SU-DHL-6 (cell line): ENCODE measurements at regions not wholly inside any gene's neighbourhood (a gene's known extent, or its start where the extent isn't known, plus 50 kb on each side); places are given as distances from the start of the nearest gene placed in this dataset.

ENCODE experiments used
- H2AFZ ChIP-seq: fragments of 200-600 bp; sonication (generic); 2 replicates; pipeline ENCODE4 v1.6.1; 2014; ENCODE audit warnings: low read depth, mild to moderate bottlenecking, moderate library complexity, mixed read lengths, antibody characterized with exemption, low read length; ENCODE audit not compliant: severe bottlenecking
- H3F3A ChIP-seq: fragments of 200-600 bp; shearing (Covaris generic); 2 replicates; pipeline ENCODE4 v1.6.0; 2016; ENCODE audit warnings: antibody characterized with exemption, mild to moderate bottlenecking; ENCODE audit not compliant: insufficient read depth
- H3K27ac ChIP-seq: fragments of 200-600 bp; sonication (generic); 2 replicates; pipeline ENCODE4 v1.5.1; 2016; ENCODE audit warnings: low read depth, mild to moderate bottlenecking, low read length, moderate library complexity, mixed read lengths
- H3K27me3 ChIP-seq: fragments of 200-600 bp; sonication (generic), shearing (Covaris generic); 2 replicates; pipeline ENCODE4 v1.6.0; 2014; ENCODE audit warnings: mild to moderate bottlenecking, low read length
- H3K36me3 ChIP-seq: fragments of 200-600 bp; sonication (generic); 2 replicates; pipeline ENCODE4 v1.6.1; 2014; ENCODE audit warnings: mild to moderate bottlenecking, low read length, mixed read lengths
- H3K4me2 ChIP-seq: fragments of 300-600, 200-600 bp; shearing (Covaris generic), sonication (generic); 2 replicates; pipeline ENCODE4 v1.6.0; 2014; ENCODE audit warnings: low read length, low read depth, mild to moderate bottlenecking; ENCODE audit not compliant: poor library complexity, severe bottlenecking
- H3K4me3 ChIP-seq: fragments of 200-600 bp; sonication (generic); 2 replicates; pipeline ENCODE4 v1.5.1; 2014; ENCODE audit warnings: antibody characterized with exemption, low read length, mild to moderate bottlenecking, mixed read lengths; ENCODE audit not compliant: insufficient read depth, poor library complexity, severe bottlenecking
- H3K79me2 ChIP-seq: fragments of 200-600 bp; sonication (generic); 2 replicates; pipeline ENCODE4 v1.6.1; 2014; ENCODE audit warnings: mild to moderate bottlenecking, low read length, moderate library complexity; ENCODE audit not compliant: insufficient read depth
- H3K9ac ChIP-seq: fragments of 200-600 bp; sonication (generic); 2 replicates; pipeline ENCODE4 v1.7.0; 2014; ENCODE audit warnings: mild to moderate bottlenecking, low read length
- H3K9me2 ChIP-seq: fragments of 200-600 bp; sonication (generic); replicated peaks from 2 replicates; pipeline ENCODE4 v1.6.1; 2014; ENCODE audit warnings: low read length; ENCODE audit not compliant: insufficient read depth
- H3K9me3 ChIP-seq: fragments of 200-600 bp; sonication (generic); 2 replicates; pipeline ENCODE4 v1.6.1; 2014; ENCODE audit warnings: low read length, mixed read lengths; ENCODE audit not compliant: insufficient read depth
- H4K20me1 ChIP-seq: fragments of 200-600 bp; sonication (generic); 2 replicates; pipeline ENCODE4 v1.6.1; 2014; ENCODE audit warnings: low read depth, mild to moderate bottlenecking, antibody characterized with exemption, low read length, moderate library complexity, mixed read lengths
- EZH2phosphoT487 ChIP-seq: fragments of 200-600 bp; sonication (generic), shearing (Covaris generic); conservative IDR thresholded peaks from 2 replicates; pipeline ENCODE4 v1.6.1; 2018; ENCODE audit warnings: mild to moderate bottlenecking, antibody characterized with exemption, low read length, moderate library complexity, mixed read lengths
- TF ChIP-seq, protein P1 (sequence below): fragments of 200-600 bp; sonication (generic); IDR thresholded peaks from one replicate; pipeline ENCODE4 v1.5.1; 2017; ENCODE audit warnings: antibody characterized with exemption, mild to moderate bottlenecking, low read length, moderate library complexity; ENCODE audit not compliant: insufficient read depth, poor library complexity, severe bottlenecking

DNA sequence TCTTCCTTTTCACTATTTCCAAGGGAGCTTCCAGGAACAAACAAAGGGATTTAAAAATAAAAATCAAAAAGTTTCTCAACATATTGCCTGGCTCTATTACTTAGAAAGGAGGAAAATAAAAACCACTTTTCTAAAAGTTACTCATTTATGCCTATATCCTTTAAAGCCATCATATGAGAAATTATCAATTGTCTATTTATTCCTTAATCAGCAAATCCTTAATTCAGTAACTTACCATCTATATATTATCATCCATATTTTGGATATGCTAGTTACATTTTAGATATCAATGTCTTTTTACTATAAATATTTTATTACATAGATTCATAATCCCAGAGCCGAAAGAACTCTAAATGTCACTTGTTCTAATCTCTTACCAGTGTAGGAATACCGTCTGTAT lies 481.5 kb upstream of the ANO5 start:
- no peaks in the 10 kb centered on the region for H3K79me2 ChIP-seq
- H3K4me3 ChIP-seq, result no peak overlapping the region
- TF ChIP-seq EZH2phosphoT487, result no peak
- TF ChIP-seq, protein P1, sequence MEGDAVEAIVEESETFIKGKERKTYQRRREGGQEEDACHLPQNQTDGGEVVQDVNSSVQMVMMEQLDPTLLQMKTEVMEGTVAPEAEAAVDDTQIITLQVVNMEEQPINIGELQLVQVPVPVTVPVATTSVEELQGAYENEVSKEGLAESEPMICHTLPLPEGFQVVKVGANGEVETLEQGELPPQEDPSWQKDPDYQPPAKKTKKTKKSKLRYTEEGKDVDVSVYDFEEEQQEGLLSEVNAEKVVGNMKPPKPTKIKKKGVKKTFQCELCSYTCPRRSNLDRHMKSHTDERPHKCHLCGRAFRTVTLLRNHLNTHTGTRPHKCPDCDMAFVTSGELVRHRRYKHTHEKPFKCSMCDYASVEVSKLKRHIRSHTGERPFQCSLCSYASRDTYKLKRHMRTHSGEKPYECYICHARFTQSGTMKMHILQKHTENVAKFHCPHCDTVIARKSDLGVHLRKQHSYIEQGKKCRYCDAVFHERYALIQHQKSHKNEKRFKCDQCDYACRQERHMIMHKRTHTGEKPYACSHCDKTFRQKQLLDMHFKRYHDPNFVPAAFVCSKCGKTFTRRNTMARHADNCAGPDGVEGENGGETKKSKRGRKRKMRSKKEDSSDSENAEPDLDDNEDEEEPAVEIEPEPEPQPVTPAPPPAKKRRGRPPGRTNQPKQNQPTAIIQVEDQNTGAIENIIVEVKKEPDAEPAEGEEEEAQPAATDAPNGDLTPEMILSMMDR, result no peak
- H3K4me2 ChIP-seq, result no peak overlapping the region
- H2AFZ ChIP-seq, result no peak overlapping the region
- no peak overlapping the region for H3K9ac ChIP-seq
- H3K9me2 ChIP-seq, result no peaks in the 10 kb centered on the region
- no peaks in the 10 kb centered on the region for H3K36me3 ChIP-seq
- H4K20me1 ChIP-seq, result no peaks in the 10 kb centered on the region
- no peaks in the 10 kb centered on the region for H3F3A ChIP-seq
- no peaks in the 10 kb centered on the region for H3K27me3 ChIP-seq
- H3K27ac ChIP-seq, result no peak overlapping the region
- no peaks in the 10 kb centered on the region for H3K9me3 ChIP-seq

DNA sequence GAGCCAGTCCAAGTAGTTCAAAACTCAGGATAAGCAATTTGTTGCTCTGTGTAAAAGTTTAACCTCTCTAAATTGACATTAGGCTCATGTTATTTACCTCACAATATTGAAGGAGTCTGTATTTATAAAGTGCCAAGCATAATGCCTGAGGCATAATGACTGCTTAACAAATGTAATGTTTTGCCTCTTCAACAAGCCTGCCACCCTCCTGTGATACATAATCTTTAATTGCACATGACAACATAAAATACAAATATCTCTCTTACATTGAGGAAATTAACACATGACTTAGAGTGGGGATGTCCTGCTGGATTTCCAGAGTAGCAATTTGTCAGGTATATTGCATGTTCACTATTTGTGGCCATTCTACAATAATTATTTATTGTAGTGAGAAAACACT lies 469.2 kb upstream of the ANO5 start:
- Histone ChIP-seq H3K4me2 (no peak overlapping the region), H2AFZ (no peak overlapping the region), H4K20me1 (no peaks in the 10 kb centered on the region), H3K27me3 (no peaks in the 10 kb centered on the region), H3K36me3 (no peaks in the 10 kb centered on the region), H3K4me3 (no peak overlapping the region), H3K9ac (no peak overlapping the region), H3K9me2 (no peaks in the 10 kb centered on the region), H3K27ac (no peak overlapping the region), H3K9me3 (peaks cover 2% of the 10 kb centered on the region; the same call in 1 of the 2 replicates), H3K79me2 (no peaks in the 10 kb centered on the region), H3F3A (no peaks in the 10 kb centered on the region)
- TF ChIP-seq, protein P1, result no peak
- TF ChIP-seq EZH2phosphoT487, result no peak

DNA sequence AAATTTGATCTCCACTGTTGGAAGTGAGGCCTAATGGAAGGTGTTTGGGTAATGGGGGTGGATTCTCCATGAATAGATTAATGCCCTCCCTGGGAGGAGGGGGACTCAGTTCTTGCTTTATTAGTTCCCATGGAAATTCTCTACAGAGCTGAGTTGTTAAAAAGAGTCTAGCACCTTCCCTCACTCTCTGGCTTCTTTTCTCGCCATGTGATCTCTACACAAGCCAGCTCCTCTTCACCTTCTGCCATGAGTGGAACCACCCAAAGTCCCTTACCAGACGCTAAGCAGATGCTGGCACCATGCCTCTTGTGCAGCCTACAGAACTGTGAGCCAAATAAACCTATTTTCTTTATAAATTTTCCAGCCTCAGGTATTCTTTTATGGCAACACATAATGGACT lies 465.8 kb upstream of the ANO5 start:
- peaks cover 6% of the 10 kb centered on the region; the same call in 1 of the 2 replicates for H3K9me3 ChIP-seq
- no peaks in the 10 kb centered on the region for H3K36me3 ChIP-seq
- no peaks in the 10 kb centered on the region for H3K79me2 ChIP-seq
- TF ChIP-seq EZH2phosphoT487, result no peak
- TF ChIP-seq, protein P1, result no peak
- no peak overlapping the region for H3K4me3 ChIP-seq
- H2AFZ ChIP-seq, result no peak overlapping the region
- H3K27me3 ChIP-seq, result no peaks in the 10 kb centered on the region
- H3K27ac ChIP-seq, result no peak overlapping the region
- H3K4me2 ChIP-seq, result no peak overlapping the region
- H3F3A ChIP-seq, result no peaks in the 10 kb centered on the region
- no peak overlapping the region for H3K9ac ChIP-seq
- H3K9me2 ChIP-seq, result no peaks in the 10 kb centered on the region
- no peaks in the 10 kb centered on the region for H4K20me1 ChIP-seq
